Stimulated activated CD8-positive, alpha-beta memory T cell treated with anti-CD3 and anti-CD28 coated beads, Interleukin-2, amount 100 ng/mL, for 48 hours (primary cell): ENCODE measurements at regions not wholly inside any gene's neighbourhood (a gene's known extent, or its start where the extent isn't known, plus 50 kb on each side); places are given as distances from the start of the nearest gene placed in this dataset.
"Not testable (repeated sequence)": the region's sequence is repeated elsewhere in the genome, so short reads cannot be mapped to it uniquely, and the experiment has no call there.

Source experiments
- DNase-seq, 2 donors: peaks; one replicate each; pipeline ENCODE4 v3.0.0-alpha.2; 2020; ENCODE audit warnings: low read depth in 2 of 2

- DNase-seq = no peak
Observed at GRCh38 chr2:210961249-210961648, 404.9 kb downstream of the CPS1 start.

- no peak for DNase-seq
Observed at GRCh38 chr2:210963386-210963785, 407.0 kb downstream of the CPS1 start.

GRCh38 chr2:210964141-210964764, 407.9 kb downstream of the CPS1 start:
- no peak for DNase-seq

DNA sequence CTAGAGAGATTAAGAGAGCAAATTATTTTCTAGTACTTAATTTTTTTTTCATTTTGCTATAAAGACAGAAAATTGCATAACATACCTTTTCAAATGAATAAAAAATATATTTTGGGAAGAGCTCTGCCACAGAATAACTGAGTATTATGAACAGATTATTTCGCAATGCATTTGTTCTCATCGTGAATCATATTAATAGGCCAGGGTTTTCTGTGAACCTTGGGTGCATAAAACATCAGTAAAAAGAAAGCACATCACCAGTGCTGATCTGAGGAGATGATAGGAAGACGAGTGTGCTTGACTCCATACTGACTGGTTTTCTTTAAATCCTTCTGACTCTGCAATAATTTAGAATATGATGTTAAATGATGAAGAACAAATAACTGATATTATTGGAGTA, 409.1 kb downstream of the CPS1 start:
- no peak for DNase-seq

DNA sequence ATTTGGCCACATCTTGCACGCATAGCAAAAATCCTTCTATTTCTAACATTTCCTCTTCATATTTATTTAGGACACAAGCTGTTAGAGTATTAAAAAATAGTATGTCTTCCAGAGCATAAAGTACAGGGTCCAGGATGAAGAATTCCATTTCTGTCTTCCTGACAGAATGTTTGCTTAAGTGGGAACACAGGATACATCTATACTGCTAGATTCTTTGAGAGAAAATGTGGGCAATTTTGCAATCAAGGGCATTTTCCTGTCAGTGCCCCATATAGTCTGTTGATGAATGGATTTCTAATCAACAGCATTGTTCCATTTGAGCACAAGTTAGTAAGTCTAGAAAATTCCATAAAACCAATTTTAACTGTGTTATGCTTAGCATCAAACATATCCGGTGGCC, 409.9 kb downstream of the CPS1 start:
- DNase-seq = no peak

GRCh38 chr2:210971431-210971830, 415.0 kb downstream of the CPS1 start:
- no peak for DNase-seq

- not testable (repeated sequence) for DNase-seq
Observed at GRCh38 chr2:210986806-210987205, 430.4 kb downstream of the CPS1 start.

- no peak for DNase-seq
Observed at GRCh38 chr2:210991107-210991506, 434.7 kb downstream of the CPS1 start.

GRCh38 chr2:210994104-210994503, 437.7 kb downstream of the CPS1 start:
- no peak for DNase-seq

- DNase-seq = no peak
Observed at GRCh38 chr2:210997373-210997772, 441.0 kb downstream of the CPS1 start.

- DNase-seq = no peak
Observed at GRCh38 chr2:210998334-210998733, 441.9 kb downstream of the CPS1 start.

DNA sequence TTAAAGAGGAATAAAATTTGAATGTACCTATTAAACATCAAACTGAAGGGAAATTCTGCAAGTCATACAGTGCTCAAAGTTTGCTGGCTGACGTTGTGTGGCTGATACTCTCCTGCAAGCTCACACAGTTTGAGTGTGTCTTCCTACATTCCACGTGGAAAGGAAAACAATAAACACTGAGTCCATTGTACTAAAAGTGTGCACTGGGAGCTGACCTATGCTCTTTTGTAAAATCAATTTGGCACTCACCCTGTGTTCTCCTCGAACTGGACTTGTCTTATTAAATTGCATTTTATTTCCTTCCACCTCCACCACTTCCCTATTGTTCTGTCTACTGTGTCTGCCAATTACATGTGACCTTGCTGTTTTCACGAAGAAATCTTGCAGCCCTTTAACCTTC, 458.0 kb downstream of the CPS1 start:
- DNase-seq = no peak

DNA sequence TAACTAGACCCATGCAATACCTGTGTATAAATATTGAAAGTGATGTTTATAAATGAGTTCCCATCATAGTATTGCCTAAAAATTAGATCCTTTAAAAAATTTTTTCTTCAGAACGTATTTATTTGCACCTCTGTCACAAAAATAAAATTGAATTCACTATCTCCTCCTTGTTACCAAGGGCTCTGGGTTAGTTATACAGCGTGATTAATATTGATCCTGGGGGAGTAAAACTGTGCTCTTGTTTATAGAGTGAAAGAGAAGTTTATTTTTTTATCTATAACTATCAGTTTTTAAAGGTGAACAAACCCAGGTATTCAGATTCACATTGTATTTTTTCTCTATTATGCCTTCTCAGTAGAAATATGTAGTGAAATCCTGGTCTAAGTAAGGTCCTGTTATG, 458.5 kb downstream of the CPS1 start:
- no peak for DNase-seq

DNA sequence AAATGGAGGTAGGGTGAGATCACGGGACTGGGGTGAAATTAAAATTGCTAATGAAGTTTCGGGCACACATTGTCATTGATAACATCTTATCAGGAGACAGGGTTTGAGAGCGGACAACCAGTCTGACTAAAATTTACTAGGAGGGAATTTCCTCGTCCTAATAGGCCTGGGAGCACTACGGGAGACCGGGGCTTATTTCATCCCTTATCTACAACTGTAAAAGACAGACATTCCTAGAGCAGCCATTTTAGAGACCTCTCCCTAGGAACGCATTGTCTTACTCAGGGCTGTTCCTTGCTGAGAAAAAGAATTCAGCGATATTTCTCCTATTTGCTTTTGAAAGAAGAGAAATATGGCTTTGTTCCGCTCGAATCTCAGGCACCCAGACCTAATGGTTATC, 468.7 kb downstream of the CPS1 start:
- DNase-seq = not testable (repeated sequence)

DNA sequence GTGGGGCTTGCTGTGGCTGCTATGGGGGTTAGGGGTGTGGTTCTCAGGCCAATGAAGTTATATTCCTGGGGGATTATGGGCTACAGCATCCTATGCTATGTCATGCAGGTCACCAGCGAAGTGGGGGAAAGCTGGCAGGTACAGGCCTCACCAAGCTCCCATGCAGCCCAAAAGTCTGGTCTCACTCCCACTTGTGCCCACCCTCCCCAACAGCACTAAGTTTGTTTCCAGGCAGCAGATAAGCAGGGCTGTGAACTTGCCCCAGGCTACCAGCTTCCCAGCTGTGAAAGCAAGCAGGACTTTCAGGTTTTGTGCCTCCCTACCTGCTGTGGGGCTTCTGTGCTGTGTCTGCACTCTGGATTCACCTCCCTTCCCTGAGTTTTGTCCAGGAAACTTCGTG, 469.7 kb downstream of the CPS1 start:
- DNase-seq = no peak

GRCh38 chr2:211027976-211028375, 471.6 kb downstream of the CPS1 start:
- no peak for DNase-seq

- no peak for DNase-seq
Observed at GRCh38 chr2:211033765-211034164, 477.4 kb downstream of the CPS1 start.

- DNase-seq = no peak
Observed at GRCh38 chr2:211035548-211036185, 479.3 kb downstream of the CPS1 start.

DNA sequence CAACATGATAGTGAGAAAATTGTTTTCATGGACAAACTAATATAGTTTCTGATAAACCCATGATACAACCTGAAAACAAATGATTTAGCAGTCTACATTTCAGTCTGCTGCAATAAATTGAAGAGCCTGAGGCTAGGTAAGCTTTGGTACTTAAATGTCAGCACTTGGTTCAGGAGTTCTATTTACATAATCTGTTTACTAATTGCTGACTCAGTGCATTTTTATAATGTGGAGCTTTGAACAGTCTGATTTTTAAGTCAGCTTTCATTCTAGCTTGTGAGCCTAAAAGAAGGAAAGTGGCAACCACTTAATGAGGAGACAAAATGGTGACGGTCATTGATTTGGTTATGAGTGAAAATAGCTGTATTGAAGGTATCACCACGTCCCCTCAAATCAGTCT, 488.6 kb downstream of the CPS1 start:
- DNase-seq = no peak

GRCh38 chr2:211049321-211050018, 493.1 kb downstream of the CPS1 start:
- DNase-seq = no peak

DNA sequence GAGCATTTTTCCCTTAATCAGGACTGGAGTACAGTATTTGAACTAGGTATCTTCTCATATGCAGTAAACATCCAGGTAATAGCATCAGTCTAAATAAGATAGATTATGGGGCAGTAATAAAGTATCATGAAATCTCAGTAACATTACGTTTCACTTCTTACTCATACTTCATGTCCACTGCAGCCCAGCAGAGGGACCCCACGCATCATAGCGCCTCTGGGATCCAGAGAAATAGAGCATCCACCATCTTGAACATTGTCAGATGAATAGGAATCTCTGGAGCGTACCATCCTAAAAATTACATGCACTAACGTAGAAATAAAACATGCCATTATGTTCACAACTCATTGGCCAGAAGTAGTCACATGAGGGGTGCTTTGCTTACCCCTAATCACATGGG, 499.0 kb downstream of the CPS1 start:
- no peak for DNase-seq

GRCh38 chr2:211061612-211062296, 505.4 kb downstream of the CPS1 start:
- DNase-seq = no peak

DNA sequence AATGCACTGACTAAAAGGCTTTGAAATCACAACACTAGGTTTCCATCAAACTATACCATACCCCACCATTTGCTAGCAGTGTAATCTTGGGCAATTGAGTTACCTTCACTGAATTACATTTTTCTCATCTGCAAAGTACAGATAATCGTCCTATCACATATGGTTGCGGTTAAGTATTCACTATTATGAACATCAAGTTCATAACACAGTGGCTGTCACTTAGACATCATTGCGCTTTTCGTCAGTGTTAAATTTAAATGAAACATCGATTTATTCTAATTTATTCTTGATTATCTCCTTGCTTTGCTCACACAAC, 505.9 kb downstream of the CPS1 start:
- no peak for DNase-seq
